ENCODE measurements at regions not wholly inside any gene's neighbourhood (a gene's known extent, or its start where the extent isn't known, plus 50 kb on each side); places are given as distances from the start of the nearest gene placed in this dataset.

- no peak overlapping the region for H3K4me3 ChIP-seq (ENCODE audit: low read depth, low read length)
- DNase-seq (ENCODE audit: low read depth), result no peak
- TF ChIP-seq CTCF (IDR thresholded peaks at IDR 0.05; ENCODE audit: low read depth, low read length, missing control alignments), result no peak
These were observed 340.9 kb downstream of the MATN1 start for GRCh38 chr1:30382496-30382895.

GRCh38 chr1:30381671-30382365, 341.6 kb downstream of the MATN1 start:
- TF ChIP-seq CTCF (IDR thresholded peaks at IDR 0.05; ENCODE audit: low read depth, low read length, missing control alignments), result no peak
- DNase-seq (ENCODE audit: low read depth), result no peak

GRCh38 chr1:30381266-30381665, 342.1 kb downstream of the MATN1 start:
- no peak overlapping the region for H3K4me3 ChIP-seq (ENCODE audit: low read depth, low read length)
- no peak for DNase-seq (ENCODE audit: low read depth)
- no peak for TF ChIP-seq CTCF (IDR thresholded peaks at IDR 0.05; ENCODE audit: low read depth, low read length, missing control alignments)

More at GRCh38 chr1:30381671-30382365, 341.6 kb downstream of the MATN1 start:
- H3K4me3 ChIP-seq (ENCODE audit: low read depth, low read length), result no peak overlapping the region

- no peak for DNase-seq (ENCODE audit: low read depth)
- no peak for TF ChIP-seq CTCF (IDR thresholded peaks at IDR 0.05; ENCODE audit: low read depth, low read length, missing control alignments)
- H3K4me3 ChIP-seq (ENCODE audit: low read depth, low read length), result no peak overlapping the region
These were observed 342.8 kb downstream of the MATN1 start for GRCh38 chr1:30380625-30380984.

- no peak overlapping the region for H3K4me3 ChIP-seq (ENCODE audit: low read depth, low read length)
- peak; percentile 85 for TF ChIP-seq CTCF (IDR thresholded peaks at IDR 0.05; ENCODE audit: low read depth, low read length, missing control alignments)
- peak; percentile 10 for DNase-seq (ENCODE audit: low read depth)
These were observed 343.4 kb downstream of the MATN1 start for GRCh38 chr1:30379684-30380624.

- no peak overlapping the region for H3K4me3 ChIP-seq (ENCODE audit: low read depth, low read length)
- DNase-seq (ENCODE audit: low read depth), result no peak
- no peak for TF ChIP-seq CTCF (IDR thresholded peaks at IDR 0.05; ENCODE audit: low read depth, low read length, missing control alignments)
These were observed 344.3 kb downstream of the MATN1 start for GRCh38 chr1:30378991-30379581.
